ENCODE measurements at regions not wholly inside any gene's neighbourhood (a gene's known extent, or its start where the extent isn't known, plus 50 kb on each side); places are given as distances from the start of the nearest gene placed in this dataset.

DNA sequence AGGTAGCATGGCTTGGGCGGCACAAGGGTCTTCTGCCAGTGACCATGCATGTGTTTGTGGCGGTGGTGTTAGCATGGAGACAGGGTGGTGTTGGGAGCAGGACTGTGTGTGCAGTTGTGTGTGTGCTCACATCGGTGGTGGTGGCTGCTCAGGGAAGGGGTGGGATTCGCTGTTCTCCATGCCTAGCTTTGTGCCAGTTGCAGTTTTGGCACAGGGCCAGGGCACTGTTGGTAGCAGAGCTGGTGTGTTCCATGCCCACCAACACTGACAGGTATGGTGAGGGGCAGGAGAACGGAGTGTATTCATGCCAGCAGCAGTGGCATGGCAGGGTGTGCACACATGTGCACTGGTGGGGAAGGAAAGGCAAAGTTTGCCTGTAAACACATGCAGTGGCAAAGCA lies 77.3 kb upstream of the TEKT1 start:
- BruUV-seq (replicated peaks), result no TSS peak
- Histone ChIP-seq H3K27me3 (ENCODE audit: control insufficient read depth, insufficient read depth, low read length) (no peaks in the 10 kb centered on the region), H3K4me3 (ENCODE audit: low read depth in 2 of 2, low read length in 2 of 2) (no peak overlapping the region), H3K4me1 (ENCODE audit: control insufficient read depth, insufficient read depth, low read length) (no peaks in the 10 kb centered on the region), H3K27ac (ENCODE audit: low read length) (no peak overlapping the region), H3K9me3 (ENCODE audit: control insufficient read depth, insufficient read depth, low read depth, low read length) (no peaks in the 10 kb centered on the region), H3K36me3 (ENCODE audit: control insufficient read depth, insufficient read depth, low read length) (no peaks in the 10 kb centered on the region)
- DNase-seq (ENCODE audit: low read depth, low spot score) (no peak), ATAC-seq (no peak)
- in situ Hi-C loops (cut with HindIII; ENCODE audit: low pct_unique_long_range_greater_than_20kb, low sequenced_read_pairs), result no loop called here
- CTCF ChIA-PET, result interaction anchor here (0.7 kb wide), 1 partner anchor 12 kb away, joined by 3 read pairs; no protein-coding TSS in a partner anchor
- POLR2A ChIA-PET, result no interaction called here
- intact Hi-C loops (cut with micrococcal nuclease; ENCODE audit: unreplicated experiment), result no loop called here
- TF ChIP-seq, protein P1, sequence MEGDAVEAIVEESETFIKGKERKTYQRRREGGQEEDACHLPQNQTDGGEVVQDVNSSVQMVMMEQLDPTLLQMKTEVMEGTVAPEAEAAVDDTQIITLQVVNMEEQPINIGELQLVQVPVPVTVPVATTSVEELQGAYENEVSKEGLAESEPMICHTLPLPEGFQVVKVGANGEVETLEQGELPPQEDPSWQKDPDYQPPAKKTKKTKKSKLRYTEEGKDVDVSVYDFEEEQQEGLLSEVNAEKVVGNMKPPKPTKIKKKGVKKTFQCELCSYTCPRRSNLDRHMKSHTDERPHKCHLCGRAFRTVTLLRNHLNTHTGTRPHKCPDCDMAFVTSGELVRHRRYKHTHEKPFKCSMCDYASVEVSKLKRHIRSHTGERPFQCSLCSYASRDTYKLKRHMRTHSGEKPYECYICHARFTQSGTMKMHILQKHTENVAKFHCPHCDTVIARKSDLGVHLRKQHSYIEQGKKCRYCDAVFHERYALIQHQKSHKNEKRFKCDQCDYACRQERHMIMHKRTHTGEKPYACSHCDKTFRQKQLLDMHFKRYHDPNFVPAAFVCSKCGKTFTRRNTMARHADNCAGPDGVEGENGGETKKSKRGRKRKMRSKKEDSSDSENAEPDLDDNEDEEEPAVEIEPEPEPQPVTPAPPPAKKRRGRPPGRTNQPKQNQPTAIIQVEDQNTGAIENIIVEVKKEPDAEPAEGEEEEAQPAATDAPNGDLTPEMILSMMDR (IDR thresholded peaks at IDR 0.05), result no peak
- TF ChIP-seq TCF7L2 (IDR thresholded peaks at IDR 0.05; ENCODE audit: low read depth, low read length), result no peak
- TF ChIP-seq, protein P2, sequence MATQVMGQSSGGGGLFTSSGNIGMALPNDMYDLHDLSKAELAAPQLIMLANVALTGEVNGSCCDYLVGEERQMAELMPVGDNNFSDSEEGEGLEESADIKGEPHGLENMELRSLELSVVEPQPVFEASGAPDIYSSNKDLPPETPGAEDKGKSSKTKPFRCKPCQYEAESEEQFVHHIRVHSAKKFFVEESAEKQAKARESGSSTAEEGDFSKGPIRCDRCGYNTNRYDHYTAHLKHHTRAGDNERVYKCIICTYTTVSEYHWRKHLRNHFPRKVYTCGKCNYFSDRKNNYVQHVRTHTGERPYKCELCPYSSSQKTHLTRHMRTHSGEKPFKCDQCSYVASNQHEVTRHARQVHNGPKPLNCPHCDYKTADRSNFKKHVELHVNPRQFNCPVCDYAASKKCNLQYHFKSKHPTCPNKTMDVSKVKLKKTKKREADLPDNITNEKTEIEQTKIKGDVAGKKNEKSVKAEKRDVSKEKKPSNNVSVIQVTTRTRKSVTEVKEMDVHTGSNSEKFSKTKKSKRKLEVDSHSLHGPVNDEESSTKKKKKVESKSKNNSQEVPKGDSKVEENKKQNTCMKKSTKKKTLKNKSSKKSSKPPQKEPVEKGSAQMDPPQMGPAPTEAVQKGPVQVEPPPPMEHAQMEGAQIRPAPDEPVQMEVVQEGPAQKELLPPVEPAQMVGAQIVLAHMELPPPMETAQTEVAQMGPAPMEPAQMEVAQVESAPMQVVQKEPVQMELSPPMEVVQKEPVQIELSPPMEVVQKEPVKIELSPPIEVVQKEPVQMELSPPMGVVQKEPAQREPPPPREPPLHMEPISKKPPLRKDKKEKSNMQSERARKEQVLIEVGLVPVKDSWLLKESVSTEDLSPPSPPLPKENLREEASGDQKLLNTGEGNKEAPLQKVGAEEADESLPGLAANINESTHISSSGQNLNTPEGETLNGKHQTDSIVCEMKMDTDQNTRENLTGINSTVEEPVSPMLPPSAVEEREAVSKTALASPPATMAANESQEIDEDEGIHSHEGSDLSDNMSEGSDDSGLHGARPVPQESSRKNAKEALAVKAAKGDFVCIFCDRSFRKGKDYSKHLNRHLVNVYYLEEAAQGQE (IDR thresholded peaks at IDR 0.05; ENCODE audit: insufficient read depth in 1 of 2, low read depth in 2 of 2, low read length in 1 of 2), result no peak
- TF ChIP-seq SIN3A (IDR thresholded peaks at IDR 0.05; ENCODE audit: borderline replicate concordance, insufficient read depth, low read depth, low read length), result no peak
- TF ChIP-seq POLR2AphosphoS5 (IDR thresholded peaks at IDR 0.05; ENCODE audit: low read depth, low read length), result no peak

DNA sequence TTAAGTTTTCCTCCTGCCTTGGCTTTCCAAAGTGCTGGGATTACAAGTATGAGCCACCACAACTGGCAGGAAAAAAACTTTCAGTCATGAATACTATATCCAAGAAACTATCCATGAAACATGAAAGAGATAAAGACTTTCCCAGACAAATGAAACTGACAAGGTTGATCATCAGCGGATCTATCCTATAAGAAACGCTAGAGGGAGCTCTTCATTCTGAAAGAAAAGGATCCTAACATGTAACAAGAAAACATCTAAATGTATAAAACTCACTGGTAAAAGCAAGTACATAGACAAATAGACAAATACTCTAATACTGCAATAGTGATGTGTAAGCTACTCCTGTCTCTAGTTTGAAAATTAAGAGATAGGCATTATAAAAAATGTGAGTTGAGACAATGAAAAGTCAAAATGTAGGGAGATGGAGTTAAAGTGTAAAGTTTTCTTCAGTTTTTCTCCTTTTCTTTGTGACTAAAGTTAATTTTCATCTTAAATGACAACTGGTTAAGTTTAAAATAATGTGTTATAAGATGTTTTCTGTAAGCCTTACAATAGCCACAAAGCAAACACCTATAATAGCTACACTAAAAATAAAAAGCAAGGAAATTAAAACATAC lies 79.6 kb upstream of the TEKT1 start:
- intact Hi-C loops (cut with micrococcal nuclease; ENCODE audit: unreplicated experiment) (loop anchor here (5.0 kb wide), 1 partner anchor 111 kb away; the partner anchor contains the start of gene BCL6B), in situ Hi-C loops (cut with HindIII; ENCODE audit: low pct_unique_long_range_greater_than_20kb, low sequenced_read_pairs) (no loop called here)
- ChIA-PET POLR2A (no interaction called here), CTCF (interaction anchor here (0.5 to 1.5 kb wide), 7 partner anchors 12 to 111 kb away, joined by 3 to 11 read pairs (median 5); no protein-coding TSS in a partner anchor)
- H3K4me3 ChIP-seq (ENCODE audit: low read depth in 2 of 2, low read length in 2 of 2), result no peak overlapping the region
- no peaks in the 10 kb centered on the region for H3K27me3 ChIP-seq (ENCODE audit: control insufficient read depth, insufficient read depth, low read length)
- BruUV-seq (replicated peaks), result no TSS peak
- H3K4me1 ChIP-seq (ENCODE audit: control insufficient read depth, insufficient read depth, low read length), result no peaks in the 10 kb centered on the region
- no peaks in the 10 kb centered on the region for H3K9me3 ChIP-seq (ENCODE audit: control insufficient read depth, insufficient read depth, low read depth, low read length)
- H3K27ac ChIP-seq (ENCODE audit: low read length), result no peak overlapping the region
- no peak for TF ChIP-seq POLR2AphosphoS5 (IDR thresholded peaks at IDR 0.05; ENCODE audit: low read depth, low read length)
- TF ChIP-seq, protein P1 (IDR thresholded peaks at IDR 0.05), result peak; percentile 74; the same call in 1 of the 2 replicates
- DNase-seq (ENCODE audit: low read depth, low spot score) (peak; percentile 33), ATAC-seq (peak; percentile 55; the same call in 1 of the 2 replicates)
- H3K36me3 ChIP-seq (ENCODE audit: control insufficient read depth, insufficient read depth, low read length), result no peaks in the 10 kb centered on the region
